ENCODE measurements at regions not wholly inside any gene's neighbourhood (a gene's known extent, or its start where the extent isn't known, plus 50 kb on each side); places are given as distances from the start of the nearest gene placed in this dataset.
"Not testable (repeated sequence)": the region's sequence is repeated elsewhere in the genome, so short reads cannot be mapped to it uniquely, and the experiment has no call there.

DNA sequence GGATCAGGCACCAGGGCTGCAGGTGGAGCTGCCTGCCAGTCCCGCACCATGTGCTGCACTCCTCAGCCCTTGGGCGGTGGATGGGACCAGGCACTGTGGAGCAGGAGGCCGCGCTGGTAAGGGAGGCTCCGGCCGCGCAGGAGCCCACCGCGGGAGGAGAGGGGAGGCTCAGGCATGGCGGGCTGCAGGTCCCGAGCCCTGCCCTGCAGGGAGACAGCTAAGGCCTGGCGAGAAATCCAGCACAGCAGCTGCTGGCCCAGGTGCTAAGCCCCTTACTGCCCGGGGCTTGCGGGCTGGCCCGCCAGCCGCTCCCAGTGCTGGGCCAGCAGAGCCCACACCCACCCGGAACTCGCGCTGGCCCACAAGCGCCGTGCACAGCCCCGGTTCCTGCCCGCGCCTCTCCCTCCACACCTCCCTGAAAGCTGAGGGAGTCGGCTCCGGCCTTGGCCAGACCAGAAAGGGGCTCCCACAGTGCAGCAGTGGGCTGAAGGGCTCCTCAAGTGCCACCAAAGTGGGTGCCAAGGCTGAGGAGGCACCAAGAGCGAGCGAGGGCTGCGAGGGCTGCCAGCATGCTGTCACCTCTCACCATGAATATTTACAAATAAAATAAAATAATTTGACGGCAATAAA lies 294.7 kb downstream of the CD109 start:
- TF ChIP-seq POLR2A, CTCF, POLR2AphosphoS5, EP300 (IDR thresholded peaks at IDR 0.05): not testable (repeated sequence)

Data from upper lobe of left lung (tissue), 4 donors.